Neural progenitor cell (in vitro differentiated cells): ENCODE measurements at regions not wholly inside any gene's neighbourhood (a gene's known extent, or its start where the extent isn't known, plus 50 kb on each side); places are given as distances from the start of the nearest gene placed in this dataset.

Source experiments
- CTCF ChIP-seq: fragments of 200-600 bp; sonication (generic); IDR thresholded peaks from 2 replicates; pipeline ENCODE4 v1.5.1; 2017; ENCODE audit warnings: antibody characterized with exemption, mild to moderate bottlenecking
- EZH2 ChIP-seq: fragments of 200-600 bp; sonication (generic); IDR thresholded peaks from 2 replicates; pipeline ENCODE4 v1.6.1; 2017; ENCODE audit warnings: antibody characterized with exemption, mild to moderate bottlenecking, moderate library complexity
- EZH2phosphoT487 ChIP-seq: fragments of 200-600 bp; sonication (generic); IDR thresholded peaks from 2 replicates; pipeline ENCODE4 v1.6.1; 2017; ENCODE audit warnings: antibody characterized with exemption

DNA sequence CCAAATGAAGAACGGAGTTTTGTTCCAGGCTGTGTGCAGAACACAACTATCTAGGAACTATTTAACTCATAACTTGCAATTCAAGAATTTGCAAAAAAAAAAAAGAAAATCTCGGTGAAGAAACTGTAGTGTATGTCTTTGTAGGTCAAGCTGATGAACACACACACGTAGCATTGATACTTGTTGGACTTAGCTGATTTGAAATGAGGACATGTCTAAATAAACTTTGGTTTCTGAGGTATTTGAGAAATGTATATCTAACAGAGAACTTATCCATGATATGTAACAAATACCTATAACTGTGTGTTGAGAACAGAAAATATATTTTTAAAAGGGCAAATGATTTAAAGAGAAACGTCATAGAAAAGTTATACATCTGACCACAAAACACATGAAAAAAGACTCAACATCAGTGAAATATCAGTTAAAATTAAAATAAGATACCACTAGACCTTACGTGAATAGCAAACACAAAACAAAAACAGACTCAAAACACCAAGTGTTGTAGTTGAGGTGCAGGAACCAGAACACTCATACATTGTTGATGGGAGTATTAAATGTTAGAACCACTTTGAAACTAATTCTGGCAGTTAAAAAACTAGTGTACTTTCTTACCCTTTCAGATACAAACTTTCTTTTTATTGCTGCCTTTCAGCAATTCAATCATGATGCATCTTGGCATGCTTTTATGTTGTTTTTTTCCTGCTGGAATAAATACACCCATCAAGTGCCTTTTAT lies 1535.8 kb upstream of the PCDH10 start:
- TF ChIP-seq EZH2, result no peak
- TF ChIP-seq CTCF, result no peak
- no peak for TF ChIP-seq EZH2phosphoT487
